Dedifferentiated amniotic fluid mesenchymal stem cell (primary cell): ENCODE measurements at regions not wholly inside any gene's neighbourhood (a gene's known extent, or its start where the extent isn't known, plus 50 kb on each side); places are given as distances from the start of the nearest gene placed in this dataset.
A peak's percentile ranks its signal among the peaks of the same experiment; 100 is the strongest.

ENCODE experiments used
- DNase-seq: peaks from one replicate; pipeline ENCODE4 v3.0.0-alpha.2; 2016; ENCODE audit errors: extremely low spot score

DNA sequence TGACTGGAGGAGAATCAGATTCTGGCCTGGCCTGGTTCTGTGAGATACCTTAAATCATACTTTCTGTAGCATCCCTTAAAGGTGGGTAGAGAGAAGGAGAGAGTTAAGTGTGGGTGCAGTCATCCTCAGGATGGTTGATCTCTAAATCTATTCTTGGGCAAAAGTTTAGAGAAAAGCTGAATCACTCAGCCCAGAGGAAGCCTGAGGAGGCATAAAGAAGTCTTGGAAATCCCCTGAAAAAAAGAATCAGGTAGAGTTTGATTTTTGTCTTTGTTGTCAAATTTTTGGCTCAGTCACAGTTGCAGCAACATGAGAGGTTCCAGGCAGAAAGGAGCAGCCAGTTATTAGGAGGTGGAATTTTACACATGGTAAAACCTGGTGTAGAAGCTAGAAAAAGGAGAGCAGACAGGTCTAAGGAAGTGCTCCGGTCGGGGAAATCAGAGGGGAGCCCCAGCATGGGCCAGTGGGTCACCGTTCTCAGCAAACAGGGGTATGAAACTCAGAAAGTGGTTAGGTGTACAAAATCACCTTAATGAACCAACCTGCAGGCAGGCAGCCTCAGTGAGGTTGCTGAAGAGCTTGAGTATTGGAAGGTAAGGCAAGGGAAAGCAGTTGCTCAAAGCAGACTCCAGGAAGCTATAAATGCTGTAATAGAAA, 116.2 kb upstream of the CNTLN start:
- DNase-seq, result no peak

DNA sequence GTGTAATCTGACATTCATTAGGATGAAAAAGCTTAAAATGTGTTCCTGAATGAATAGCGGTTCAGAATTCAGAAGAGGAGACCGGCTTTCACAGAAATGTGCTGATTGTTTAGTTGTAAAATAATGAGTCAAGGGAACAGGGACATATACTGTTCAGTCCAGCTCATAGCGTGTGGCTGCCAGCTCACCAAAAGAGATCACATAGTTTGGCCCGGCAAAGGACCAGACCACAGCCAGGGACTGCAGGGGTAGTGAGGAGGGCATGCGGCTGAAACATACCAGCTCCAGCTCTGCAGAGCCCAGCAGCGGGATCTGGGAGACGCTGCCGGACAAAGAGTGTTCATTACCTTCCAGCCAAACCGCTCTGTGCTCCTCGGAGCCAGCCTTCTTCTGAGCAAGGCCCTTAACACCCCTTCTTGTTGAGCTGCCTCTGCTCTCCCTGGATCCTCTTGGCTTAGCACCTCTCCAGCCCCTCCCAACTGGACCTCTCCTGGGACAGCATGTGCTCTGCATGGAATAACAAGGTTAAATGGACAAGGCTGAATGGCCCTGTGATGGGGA, 116.8 kb upstream of the CNTLN start:
- peak; percentile 73 for DNase-seq

DNA sequence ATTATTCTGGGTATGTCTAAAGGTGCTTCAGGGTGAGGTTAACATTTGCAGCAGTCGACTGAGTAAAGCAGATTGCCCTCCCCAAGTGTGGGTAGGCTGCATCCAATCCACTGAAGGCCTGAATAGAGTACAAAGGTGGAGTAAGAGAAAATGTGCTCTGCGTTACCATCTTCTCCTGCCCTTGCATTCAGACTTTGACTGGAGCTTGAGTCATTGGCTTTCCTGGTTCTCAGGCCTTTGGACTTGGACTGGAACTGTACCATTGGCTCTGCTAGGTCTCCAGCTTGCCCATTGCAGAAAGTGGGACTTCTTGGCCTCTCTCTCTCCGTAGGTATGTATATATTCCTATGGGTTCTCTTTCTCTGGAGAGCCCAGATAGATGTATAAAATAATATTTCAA, 120.9 kb upstream of the CNTLN start:
- no peak for DNase-seq

DNA sequence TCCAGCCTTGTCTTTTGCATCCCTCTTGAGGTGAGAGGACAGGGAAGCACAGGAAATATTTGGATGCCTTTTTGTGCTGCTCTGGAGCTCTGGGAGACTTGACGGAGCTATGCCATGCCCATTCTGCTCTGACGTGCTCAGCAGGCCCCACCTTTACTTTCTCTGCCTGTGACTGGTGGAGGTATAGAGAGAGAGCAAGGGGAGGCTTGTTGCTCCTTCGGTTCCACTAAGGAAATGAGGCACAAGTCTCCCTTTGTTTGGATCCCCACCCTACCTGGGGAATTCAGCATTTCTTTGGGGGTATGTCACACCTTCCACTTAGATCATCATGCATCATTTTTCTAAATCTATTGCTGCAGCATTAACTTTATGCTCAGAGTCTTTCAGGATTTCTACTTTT, 121.8 kb upstream of the CNTLN start:
- no peak for DNase-seq

DNA sequence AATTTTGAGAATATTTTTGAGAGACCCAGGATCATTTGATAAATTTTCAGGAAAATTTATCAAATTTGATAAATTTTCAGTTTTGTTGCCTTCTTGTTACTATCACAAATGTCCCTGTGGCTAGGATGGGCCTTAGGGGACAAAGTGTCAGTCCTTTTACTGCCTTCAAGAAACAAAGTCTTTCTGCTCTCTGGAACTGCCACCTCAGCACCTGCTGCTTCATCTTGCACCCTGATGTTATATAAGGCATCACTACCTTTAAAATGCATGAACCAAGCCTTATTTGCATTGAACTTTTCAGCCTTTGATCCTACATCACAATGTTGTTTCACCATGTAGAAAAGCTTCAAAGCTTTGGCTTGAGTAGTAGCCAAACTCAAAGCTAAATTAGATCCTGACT, 123.0 kb upstream of the CNTLN start:
- DNase-seq, result no peak

DNA sequence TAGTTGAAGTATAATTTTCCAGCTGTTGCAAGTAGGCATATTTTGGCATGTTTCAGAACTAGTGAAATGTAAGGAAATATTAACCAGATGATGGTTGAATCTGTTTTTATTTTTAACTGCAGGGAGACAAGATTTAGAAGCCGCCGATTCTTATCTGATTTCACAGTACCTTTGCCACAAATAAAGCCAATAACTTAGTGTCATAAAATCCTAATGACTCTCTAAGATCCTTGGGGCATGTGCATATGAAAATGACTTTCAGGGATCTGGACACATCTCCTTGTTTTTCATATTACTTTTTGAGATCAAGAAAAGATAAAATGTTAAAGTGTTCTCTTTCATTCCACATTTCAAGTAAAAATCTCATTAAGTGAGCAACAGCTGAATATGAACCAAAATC, 125.8 kb upstream of the CNTLN start:
- DNase-seq, result no peak

DNA sequence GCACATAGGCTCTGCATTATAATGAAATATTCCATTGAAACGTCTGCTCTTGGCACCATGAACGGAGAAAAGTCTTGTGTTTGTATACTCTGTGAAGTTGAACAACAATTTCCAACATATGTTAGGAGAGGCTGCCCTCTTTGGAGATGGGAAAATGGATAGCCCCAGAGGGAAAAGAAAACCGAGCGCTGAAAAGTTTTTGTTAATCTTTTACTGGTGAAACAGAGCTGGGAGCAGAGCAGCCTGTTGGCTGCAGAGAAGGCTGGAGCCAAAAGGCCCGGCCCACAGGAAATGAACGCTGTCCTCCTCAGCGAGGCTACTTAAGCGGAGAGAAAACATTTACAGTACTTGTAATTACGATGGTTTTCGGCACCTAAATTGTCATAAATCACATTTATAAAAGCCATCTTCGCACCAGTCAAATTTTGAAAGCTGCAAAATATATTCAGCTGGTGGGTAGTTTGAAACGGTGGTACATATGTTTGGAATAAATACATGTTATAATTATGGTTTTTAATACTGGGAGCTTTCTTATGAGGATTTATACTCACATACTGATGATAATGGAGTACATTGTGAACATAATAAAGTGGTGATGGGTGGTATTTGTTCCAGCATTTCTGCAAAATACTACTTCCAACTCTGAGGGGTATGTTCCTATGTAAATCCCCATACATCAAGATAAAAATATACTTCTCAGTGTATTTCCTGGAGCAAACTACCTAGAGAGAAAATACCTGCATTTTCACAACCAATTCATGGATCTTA, 129.6 kb upstream of the CNTLN start:
- peak; percentile 84 for DNase-seq

DNA sequence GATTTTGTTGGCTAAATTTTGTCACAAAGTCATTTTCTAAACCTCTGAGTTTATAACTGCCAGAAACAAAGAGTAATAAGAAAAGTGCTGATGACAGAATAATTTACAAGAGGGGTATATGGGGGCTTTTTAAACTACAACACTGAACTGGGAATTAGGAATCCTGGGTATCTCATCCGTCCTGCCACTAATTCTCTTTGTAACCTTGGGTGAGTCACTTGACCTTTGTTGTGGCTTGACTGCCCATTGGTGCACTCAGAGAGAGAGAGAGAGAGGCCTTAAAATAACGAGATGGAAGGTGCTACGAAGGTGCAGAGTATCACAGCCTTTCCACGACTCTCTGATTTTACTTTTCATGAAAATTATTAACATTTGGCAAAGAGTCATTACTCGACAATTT, 130.3 kb upstream of the CNTLN start:
- no peak for DNase-seq

DNA sequence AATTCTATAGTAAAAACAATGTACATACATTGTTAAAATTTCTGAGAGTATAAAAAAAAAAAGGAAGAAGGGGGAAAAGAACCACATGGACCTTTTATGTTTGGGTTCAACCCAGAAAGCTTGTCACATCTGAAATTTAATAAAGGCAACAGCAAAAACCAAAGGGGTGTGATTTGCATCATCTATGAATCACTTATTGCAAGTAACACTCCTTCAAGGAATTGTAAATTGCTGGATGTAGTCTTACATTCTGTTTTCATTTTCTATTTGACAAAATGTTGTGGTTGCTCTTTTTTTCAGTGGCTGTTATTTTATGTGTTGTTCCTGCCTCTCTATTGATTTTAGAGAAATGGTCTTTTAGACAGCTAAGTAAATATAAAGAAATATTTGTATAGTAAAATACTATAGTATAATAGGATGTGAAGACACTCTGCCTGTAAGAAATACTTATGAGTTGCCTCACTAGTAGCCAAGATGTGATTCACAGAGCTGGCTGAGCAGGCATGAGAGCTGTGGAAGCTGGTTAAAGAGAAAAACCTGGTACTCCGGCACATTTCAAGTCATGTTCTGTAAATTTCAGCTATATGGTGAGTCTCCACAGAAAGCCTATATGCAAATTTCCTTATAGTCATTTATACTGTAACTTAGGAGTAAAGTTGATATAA, 131.1 kb upstream of the CNTLN start:
- peak; percentile 58 for DNase-seq

DNA sequence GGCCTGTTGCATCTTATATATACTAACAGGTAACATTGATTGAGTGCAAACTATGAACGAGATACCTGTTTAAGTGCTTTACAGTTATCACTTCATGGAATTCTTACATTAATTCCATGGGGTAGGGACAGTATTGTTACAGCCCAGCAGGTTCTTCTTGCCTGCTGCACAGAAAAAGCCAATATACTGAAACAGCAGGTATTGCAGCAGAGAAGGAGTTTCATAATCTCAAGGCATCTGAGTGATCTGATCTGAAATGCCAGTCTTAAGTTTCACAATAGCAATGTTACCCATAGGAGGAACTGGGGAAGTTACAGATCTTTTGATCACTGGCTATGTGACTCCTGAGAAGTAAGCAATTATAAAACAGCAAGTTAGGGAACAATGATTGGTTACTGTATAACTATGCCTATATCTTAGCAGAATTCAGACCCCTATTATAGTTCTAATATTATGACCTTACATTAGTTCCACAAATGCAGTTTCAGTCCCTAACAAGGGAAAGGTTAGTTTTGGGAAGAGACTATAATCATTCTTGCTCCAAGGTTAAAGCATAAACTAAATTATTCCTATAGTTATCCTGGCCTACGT, 126.5 kb upstream of the BNC2 start:
- DNase-seq, result no peak

DNA sequence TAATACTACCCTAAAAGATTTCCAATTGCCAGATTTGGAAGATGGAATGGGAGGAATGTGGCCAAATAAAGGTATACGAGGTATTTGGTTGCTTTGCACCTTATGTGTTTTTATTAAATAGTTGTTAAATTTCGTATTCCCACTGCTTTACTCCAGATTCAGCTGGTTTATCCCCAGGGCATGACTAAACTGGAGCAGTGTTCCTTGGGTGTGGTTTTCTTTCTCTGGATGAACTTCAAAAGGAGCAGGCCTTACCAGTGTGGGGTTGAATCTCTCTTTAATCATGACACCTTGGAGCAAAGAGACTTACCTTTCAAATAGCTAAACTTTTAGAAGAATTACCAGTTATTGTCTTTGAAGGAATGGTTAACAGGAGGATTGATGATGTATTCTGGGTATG, 121.7 kb upstream of the BNC2 start:
- DNase-seq, result no peak

DNA sequence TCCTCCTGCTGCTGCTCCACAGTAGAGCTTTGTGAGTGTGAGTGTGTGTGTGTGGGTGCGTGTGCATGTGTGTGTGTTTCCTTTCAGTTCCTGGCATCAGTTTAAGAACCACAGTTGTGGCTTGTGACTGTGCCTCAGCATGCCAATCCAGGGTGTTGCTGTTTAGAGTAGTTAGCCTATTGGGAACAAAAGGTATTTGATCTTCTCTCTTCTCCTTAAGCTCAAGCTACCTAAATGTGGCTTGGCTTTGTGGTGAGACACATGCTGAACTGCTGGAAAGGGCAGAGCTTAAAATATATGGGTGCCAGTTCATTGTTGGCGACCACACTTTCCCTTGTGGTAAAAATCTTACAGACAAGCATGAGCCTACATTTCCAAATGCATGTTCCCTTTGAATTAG, 116.6 kb upstream of the BNC2 start:
- DNase-seq, result peak; percentile 58

DNA sequence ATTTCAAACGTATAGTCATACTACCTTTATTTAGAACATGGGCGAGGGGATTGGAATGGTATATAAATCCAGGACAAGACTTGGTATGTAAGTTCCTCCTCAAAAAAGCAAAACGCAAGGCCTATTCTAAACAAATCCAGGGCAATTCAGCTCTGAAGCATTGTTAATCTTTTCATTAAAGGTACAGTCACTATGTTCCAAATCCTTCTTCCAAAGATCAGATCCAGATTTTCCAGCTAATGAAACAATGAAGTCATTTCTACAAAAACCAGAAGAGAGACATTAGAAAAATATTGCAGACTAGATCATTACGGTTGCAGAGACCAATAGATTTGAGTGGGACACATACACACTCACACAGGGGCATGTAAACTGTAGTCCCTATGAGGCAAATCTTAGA, 116.1 kb upstream of the BNC2 start:
- DNase-seq, result peak; percentile 42

DNA sequence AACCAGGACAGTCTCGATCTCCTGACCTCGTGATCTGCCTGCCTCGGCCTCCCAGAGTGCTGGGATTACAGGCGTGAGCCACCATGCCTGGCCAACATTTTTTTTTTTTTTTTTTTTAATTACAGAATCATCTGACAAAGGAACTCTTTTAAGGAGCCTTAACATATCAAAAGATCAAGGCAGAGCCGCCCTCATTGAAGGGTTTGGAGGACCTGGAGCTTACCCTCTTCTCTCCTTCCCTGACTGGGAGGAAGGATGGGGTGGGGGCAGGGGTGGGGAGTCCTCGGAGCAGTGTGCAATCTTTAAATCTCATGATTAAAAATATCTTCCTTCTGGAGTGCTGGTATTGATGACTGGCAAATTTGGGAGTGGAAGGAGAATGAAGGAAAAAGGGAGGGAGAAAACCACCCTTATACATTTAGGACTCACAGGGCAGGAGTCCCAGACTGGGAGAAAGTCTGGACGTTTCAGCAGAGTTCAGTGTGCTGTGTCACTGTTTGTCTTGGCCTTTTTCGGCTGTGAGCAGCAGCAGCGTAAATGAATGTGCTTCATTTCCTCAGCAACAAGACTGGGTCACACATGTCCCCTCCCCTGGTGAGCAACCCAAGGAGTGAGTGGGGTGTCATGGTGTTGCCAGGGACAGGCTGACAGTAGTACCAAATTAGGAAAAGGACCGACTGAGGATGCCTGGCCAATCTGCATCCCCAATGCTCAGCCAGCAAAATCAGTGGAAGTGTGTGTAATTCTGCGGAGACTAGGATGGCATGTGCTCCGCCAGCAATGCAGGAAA, 115.3 kb upstream of the BNC2 start:
- peak; percentile 77 for DNase-seq

DNA sequence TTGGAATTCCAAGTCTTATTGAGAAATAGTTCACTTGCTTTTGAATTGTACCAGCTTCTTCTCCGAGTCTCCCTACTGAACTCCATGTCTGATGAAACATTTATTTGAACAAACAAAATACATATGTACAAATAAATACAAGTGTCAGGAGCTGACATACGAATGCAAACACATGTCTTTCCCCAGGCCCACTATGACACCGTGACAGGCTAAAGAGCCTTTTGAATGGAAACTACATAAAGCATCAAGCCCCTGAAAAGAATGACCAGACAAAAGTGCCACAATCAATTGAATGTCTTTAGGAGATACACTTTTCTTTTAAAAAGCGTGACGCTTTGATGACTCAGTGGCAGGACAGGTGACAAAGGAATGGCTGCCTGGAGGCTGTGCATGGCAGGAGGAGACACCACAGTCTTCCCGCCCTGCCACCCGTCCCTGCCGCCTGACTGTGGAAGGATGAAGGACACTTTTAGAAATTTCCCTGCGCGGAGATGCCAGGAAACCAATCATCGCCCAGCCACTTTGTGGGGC, 112.4 kb upstream of the BNC2 start:
- no peak for DNase-seq

DNA sequence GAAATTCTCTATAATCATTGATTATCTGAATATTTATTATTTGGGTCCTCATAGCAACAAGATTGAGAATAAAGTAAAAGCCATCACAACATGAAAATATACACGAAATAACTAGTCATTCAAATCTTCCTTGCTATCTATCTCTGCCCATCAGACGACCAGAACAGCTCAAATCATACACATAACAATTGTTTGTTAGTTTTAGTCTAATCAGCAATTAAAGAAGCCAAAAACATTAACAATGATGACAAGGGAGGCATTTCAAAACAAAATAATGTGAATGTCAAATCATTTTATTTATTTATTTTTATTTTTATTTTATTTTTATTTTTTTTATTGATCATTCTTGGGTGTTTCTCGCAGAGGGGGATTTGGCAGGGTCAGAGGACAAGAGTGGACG, 106.0 kb upstream of the BNC2 start:
- DNase-seq, result no peak

DNA sequence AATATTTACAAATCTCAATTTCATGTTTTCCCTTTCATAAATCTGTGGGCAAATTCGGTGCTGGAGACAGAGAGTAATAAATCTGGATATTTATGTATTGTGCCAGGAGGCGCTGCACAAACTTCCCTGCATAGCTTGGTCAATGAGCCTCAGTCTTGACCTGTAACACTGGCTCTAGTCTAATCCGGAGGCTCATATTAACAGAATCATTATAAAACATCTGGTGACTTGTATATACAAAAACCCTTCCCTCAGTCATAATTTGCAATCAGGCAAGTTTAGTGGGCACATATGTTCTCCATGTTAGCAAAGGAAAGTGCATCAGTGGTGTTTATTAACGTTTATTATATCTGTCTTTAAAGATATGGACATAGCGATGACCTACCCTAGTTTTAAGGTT, 104.0 kb upstream of the BNC2 start:
- DNase-seq, result no peak

DNA sequence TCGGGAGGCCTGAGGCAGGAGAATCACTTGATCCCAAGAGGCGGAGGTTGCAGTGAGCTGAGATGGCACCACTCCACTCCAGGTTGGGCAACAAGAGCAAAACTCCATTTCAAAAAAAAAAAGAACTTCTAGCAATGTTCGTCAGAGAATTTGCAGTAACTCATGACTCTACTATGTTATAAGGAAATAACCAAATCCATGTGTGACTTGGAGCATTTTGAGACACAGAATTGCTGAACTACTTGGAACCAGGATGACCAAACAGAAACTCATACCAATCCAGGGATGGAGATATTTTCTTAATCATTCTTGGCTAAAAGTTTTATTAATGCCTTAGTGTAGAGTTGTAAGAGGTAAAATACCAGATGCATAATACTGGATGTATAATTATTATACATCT, 99.9 kb upstream of the BNC2 start:
- DNase-seq, result no peak

DNA sequence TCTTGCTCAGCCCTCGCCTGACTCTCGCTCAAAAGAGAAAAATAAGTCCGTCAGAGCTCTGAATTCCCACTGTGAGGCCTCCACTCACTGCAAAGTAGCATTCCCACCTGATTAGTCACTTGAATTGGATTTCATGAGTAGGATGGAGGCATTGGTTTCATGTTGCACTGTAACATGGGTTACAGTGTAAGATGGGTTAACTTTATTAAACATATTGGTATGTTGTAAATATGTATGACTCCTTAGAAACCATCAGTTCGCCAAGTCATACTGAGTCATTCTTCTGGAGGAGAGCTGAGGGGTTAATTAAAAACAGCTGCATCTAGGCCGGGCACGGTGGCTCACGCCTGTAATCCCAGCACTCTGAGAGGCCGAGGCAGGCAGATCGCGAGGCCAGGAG, 93.8 kb upstream of the BNC2 start:
- peak; percentile 97 for DNase-seq

DNA sequence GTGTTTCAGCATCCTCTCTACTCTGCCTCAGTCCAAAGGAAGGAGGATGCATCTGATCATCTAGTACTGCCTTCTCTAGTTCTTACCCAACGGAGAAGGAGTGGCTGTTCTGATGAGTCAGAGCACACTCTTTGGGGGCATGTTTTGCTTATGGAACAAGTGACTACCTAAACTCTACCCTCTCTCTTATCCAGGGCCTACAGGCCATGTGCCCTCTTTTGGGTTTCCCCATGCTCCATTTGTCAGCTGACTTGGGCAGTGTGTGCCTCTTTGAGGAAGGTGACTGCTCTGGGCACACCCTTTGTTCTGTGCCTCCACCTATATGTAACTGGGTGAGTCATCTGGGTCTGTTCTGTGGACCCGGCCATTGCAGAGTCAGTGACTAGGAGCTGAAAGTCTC, 89.6 kb upstream of the BNC2 start:
- DNase-seq, result no peak

DNA sequence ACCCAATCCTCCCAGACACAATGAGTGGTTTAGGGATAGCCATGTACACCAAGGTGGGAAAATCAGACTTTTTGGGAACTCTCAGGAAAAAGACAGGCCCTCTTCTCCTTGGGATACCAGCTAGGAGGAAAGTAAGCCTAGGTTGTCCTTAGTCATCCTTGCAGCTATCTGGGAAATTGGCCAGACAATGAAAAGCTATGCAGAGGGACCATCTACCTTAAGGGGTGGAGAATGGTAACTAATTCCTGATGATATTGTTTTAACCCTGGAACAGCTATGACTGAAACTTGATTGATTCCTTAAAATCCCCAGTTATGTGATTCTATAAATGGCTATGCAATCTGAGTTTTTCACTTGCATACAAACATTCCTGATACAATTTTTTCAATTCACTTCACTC, 88.9 kb upstream of the BNC2 start:
- DNase-seq, result no peak
